Astrocyte (in vitro differentiated cells and primary cell): ENCODE measurements at regions not wholly inside any gene's neighbourhood (a gene's known extent, or its start where the extent isn't known, plus 50 kb on each side); places are given as distances from the start of the nearest gene placed in this dataset.

Experiments
- DNase-seq: peaks from one replicate; pipeline ENCODE4 v3.0.0-alpha.2; 2010; ENCODE audit warnings: low read depth
- FAIRE-seq: peaks from 2 replicates; lab custom pipeline; 2011; peaks lifted over from hg19 to GRCh38; lab: Jason Lieb, UNC
- H2AFZ ChIP-seq: 2 replicates; pipeline ENCODE4 v1.6.0; 2012; ENCODE audit warnings: low read depth, low read length, inconsistent platforms
- H3K27ac ChIP-seq: 2 replicates; pipeline ENCODE4 v1.5.1; 2011; ENCODE audit warnings: low read depth, low read length, inconsistent platforms
- H3K27me3 ChIP-seq: 2 replicates; pipeline ENCODE4 v1.6.0; 2011; ENCODE audit warnings: low read length, inconsistent platforms; ENCODE audit not compliant: insufficient read depth
- H3K36me3 ChIP-seq: 2 replicates; pipeline ENCODE4 v1.5.1; 2011; ENCODE audit warnings: low read length, inconsistent platforms; ENCODE audit not compliant: insufficient read depth
- H3K4me1 ChIP-seq: 2 replicates; pipeline ENCODE4 v1.5.1; 2011; ENCODE audit warnings: low read length, inconsistent platforms; ENCODE audit not compliant: insufficient read depth
- H3K4me2 ChIP-seq: 2 replicates; pipeline ENCODE4 v1.6.0; 2012; ENCODE audit warnings: low read length, inconsistent platforms
- H3K4me3 ChIP-seq: 2 replicates; pipeline ENCODE4 v1.5.1; 2011; ENCODE audit warnings: low read depth, mild to moderate bottlenecking, low read length, inconsistent platforms; ENCODE audit not compliant: insufficient read depth
- H3K79me2 ChIP-seq: 2 replicates; pipeline ENCODE4 v1.6.0; 2012; ENCODE audit warnings: mild to moderate bottlenecking, low read length, inconsistent platforms; ENCODE audit not compliant: insufficient read depth
- H3K9ac ChIP-seq: 2 replicates; pipeline ENCODE4 v1.6.0; 2012; ENCODE audit warnings: mild to moderate bottlenecking, low read length, inconsistent platforms
- H3K9me3 ChIP-seq: 2 replicates; pipeline ENCODE4 v1.5.1; 2012; ENCODE audit warnings: low read depth, mild to moderate bottlenecking, low read length, inconsistent platforms; ENCODE audit not compliant: insufficient read depth
- H4K20me1 ChIP-seq: 2 replicates; pipeline ENCODE4 v1.6.0; 2012; ENCODE audit warnings: low read length, inconsistent platforms; ENCODE audit not compliant: insufficient read depth
- H3K27ac Mint-ChIP-seq: one replicate; pipeline ENCODE4 v1.8.0; 2021; ENCODE audit warnings: mild to moderate bottlenecking, mixed read lengths; ENCODE audit not compliant: unreplicated experiment
- H3K27me3 Mint-ChIP-seq: one replicate; pipeline ENCODE4 v1.8.0; 2021; ENCODE audit warnings: low read depth, mixed read lengths; ENCODE audit not compliant: unreplicated experiment
- H3K36me3 Mint-ChIP-seq: one replicate; pipeline ENCODE4 v1.8.0; 2021; ENCODE audit warnings: low read depth, mixed read lengths; ENCODE audit not compliant: unreplicated experiment
- H3K4me1 Mint-ChIP-seq: one replicate; pipeline ENCODE4 v1.8.0; 2021; ENCODE audit warnings: low read depth, mixed read lengths; ENCODE audit not compliant: unreplicated experiment
- H3K4me3 Mint-ChIP-seq: one replicate; pipeline ENCODE4 v1.8.0; 2021; ENCODE audit warnings: mild to moderate bottlenecking, moderate library complexity, mixed read lengths; ENCODE audit not compliant: unreplicated experiment
- H3K9me3 Mint-ChIP-seq: one replicate; pipeline ENCODE4 v1.8.0; 2021; ENCODE audit warnings: mild to moderate bottlenecking, mixed read lengths; ENCODE audit not compliant: unreplicated experiment
- CTCF ChIP-seq: IDR thresholded peaks from 2 replicates; pipeline ENCODE4 v1.5.1; 2011; ENCODE audit warnings: low read depth, mild to moderate bottlenecking, inconsistent platforms, low read length, moderate library complexity; ENCODE audit not compliant: insufficient read depth
- EZH2 ChIP-seq: IDR thresholded peaks from 2 replicates; pipeline ENCODE4 v1.6.1; 2012; ENCODE audit warnings: mild to moderate bottlenecking, low read length, inconsistent platforms; ENCODE audit not compliant: insufficient read depth

- no peak overlapping the region for H3K4me3 ChIP-seq
- H3K79me2 ChIP-seq: no peaks in the 10 kb centered on the region
- no peaks in the 10 kb centered on the region for H3K9me3 ChIP-seq
- TF ChIP-seq CTCF (no peak), EZH2 (no peak)
- Mint-ChIP-seq H3K4me3 (no peak overlapping the region), H3K27me3 (no peaks in the 10 kb centered on the region), H3K9me3 (no peaks in the 10 kb centered on the region), H3K4me1 (peaks cover 30% of the 10 kb centered on the region), H3K27ac (no peak overlapping the region), H3K36me3 (no peaks in the 10 kb centered on the region)
- no peak overlapping the region for H3K9ac ChIP-seq
- H3K27me3 ChIP-seq: no peaks in the 10 kb centered on the region
- no peak overlapping the region for H3K4me2 ChIP-seq
- H3K27ac ChIP-seq: no peak overlapping the region
- no peak overlapping the region for H2AFZ ChIP-seq
- FAIRE-seq (no peak), DNase-seq (no peak)
- H3K4me1 ChIP-seq: no peaks in the 10 kb centered on the region
- H4K20me1 ChIP-seq: no peaks in the 10 kb centered on the region
- H3K36me3 ChIP-seq: no peaks in the 10 kb centered on the region
Measured at GRCh38 chr6:134640229-134640628, 309.7 kb downstream of the ALDH8A1 start.

- no peak for FAIRE-seq
Measured at GRCh38 chr6:134637847-134638437, 312.0 kb downstream of the ALDH8A1 start.

More at GRCh38 chr6:134637847-134638437, 312.0 kb downstream of the ALDH8A1 start:
- no peaks in the 10 kb centered on the region for H3K79me2 ChIP-seq
- H3K9me3 Mint-ChIP-seq: no peaks in the 10 kb centered on the region
- no peaks in the 10 kb centered on the region for H3K27me3 ChIP-seq
- no peak overlapping the region for H3K27ac ChIP-seq
- no peak overlapping the region for H3K9ac ChIP-seq
- no peaks in the 10 kb centered on the region for H3K36me3 ChIP-seq
- H3K4me3 Mint-ChIP-seq: no peak overlapping the region
- H2AFZ ChIP-seq: no peak overlapping the region
- no peaks in the 10 kb centered on the region for H3K9me3 ChIP-seq
- no peak overlapping the region for H3K4me2 ChIP-seq
- no peak overlapping the region for H3K27ac Mint-ChIP-seq
- DNase-seq: no peak
- H4K20me1 ChIP-seq: no peaks in the 10 kb centered on the region
- H3K27me3 Mint-ChIP-seq: no peaks in the 10 kb centered on the region
- H3K4me1 ChIP-seq: no peaks in the 10 kb centered on the region
- TF ChIP-seq CTCF: no peak
- no peak for TF ChIP-seq EZH2
- no peak overlapping the region for H3K4me3 ChIP-seq
- peaks cover 32% of the 10 kb centered on the region for H3K4me1 Mint-ChIP-seq
- no peaks in the 10 kb centered on the region for H3K36me3 Mint-ChIP-seq
